ENCODE measurements at regions not wholly inside any gene's neighbourhood (a gene's known extent, or its start where the extent isn't known, plus 50 kb on each side); places are given as distances from the start of the nearest gene placed in this dataset.

- WGBS, 2 donors: 93% methylated on average over 5 of the region's 5 CpGs
Measured at GRCh38 chr5:138665261-138665660, 88.0 kb upstream of the CTNNA1 start.

GRCh38 chr5:138664276-138664943 lies 88.8 kb upstream of the CTNNA1 start:
- no peak overlapping the region for H3K4me3 ChIP-seq (ENCODE audit: low read depth, poor library complexity, severe bottlenecking)
- TF ChIP-seq CTCF (IDR thresholded peaks at IDR 0.05) (no peak), POLR2A (IDR thresholded peaks at IDR 0.05) (no peak)
- WGBS, 2 donors: 53 to 55% methylated on average over 9 of the region's 9 CpGs
- peak in 1 of 2 donors; percentile 56 for DNase-seq (ENCODE audit: low spot score in 2 of 2)
- intact Hi-C loops (cut with DNase I; ENCODE audit: low total_unique reads): no loop called here

More at GRCh38 chr5:138665261-138665660, 88.0 kb upstream of the CTNNA1 start:
- TF ChIP-seq CTCF (IDR thresholded peaks at IDR 0.05): no peak
- DNase-seq (ENCODE audit: low spot score in 2 of 2): no peak
- intact Hi-C loops (cut with DNase I; ENCODE audit: low total_unique reads): no loop called here
- no peak overlapping the region for H3K4me3 ChIP-seq (ENCODE audit: low read depth, poor library complexity, severe bottlenecking)

GRCh38 chr5:138663561-138663960 lies 88.4 kb upstream of the HSPA9 start:
- TF ChIP-seq CTCF (IDR thresholded peaks at IDR 0.05) (no peak), POLR2A (IDR thresholded peaks at IDR 0.05) (no peak)
- 42 to 46% methylated on average over 4 of the region's 4 CpGs for WGBS, 2 donors
- H3K4me3 ChIP-seq (ENCODE audit: low read depth, poor library complexity, severe bottlenecking): no peak overlapping the region
- intact Hi-C loops (cut with DNase I; ENCODE audit: low total_unique reads): no loop called here
- no peak for DNase-seq (ENCODE audit: low spot score in 2 of 2)

GRCh38 chr5:138663009-138663408 lies 87.8 kb upstream of the HSPA9 start:
- peak in 1 of 2 donors; percentile 72 for DNase-seq (ENCODE audit: low spot score in 2 of 2)
- TF ChIP-seq CTCF (IDR thresholded peaks at IDR 0.05) (no peak), POLR2A (IDR thresholded peaks at IDR 0.05) (no peak)
- intact Hi-C loops (cut with DNase I; ENCODE audit: low total_unique reads): no loop called here
- no peak overlapping the region for H3K4me3 ChIP-seq (ENCODE audit: low read depth, poor library complexity, severe bottlenecking)
- WGBS, 2 donors: 27 to 36% methylated on average over 5 of the region's 5 CpGs

- TF ChIP-seq CTCF (IDR thresholded peaks at IDR 0.05): no peak
- TF ChIP-seq POLR2A (IDR thresholded peaks at IDR 0.05): no peak
- no peak overlapping the region for H3K4me3 ChIP-seq (ENCODE audit: low read depth, poor library complexity, severe bottlenecking)
- DNase-seq (ENCODE audit: low spot score in 2 of 2): peak in 1 of 2 donors; percentile 60
- 77 to 83% methylated on average over 6 of the region's 6 CpGs for WGBS, 2 donors
- intact Hi-C loops (cut with DNase I; ENCODE audit: low total_unique reads): no loop called here
Measured at GRCh38 chr5:138662599-138662998, 87.4 kb upstream of the HSPA9 start.

- H3K4me3 ChIP-seq (ENCODE audit: low read depth, poor library complexity, severe bottlenecking): no peak overlapping the region
- intact Hi-C loops (cut with DNase I; ENCODE audit: low total_unique reads): no loop called here
- WGBS, 2 donors: 25 to 33% methylated on average over 5 of the region's 5 CpGs
- DNase-seq (ENCODE audit: low spot score in 2 of 2): no peak
- TF ChIP-seq CTCF (IDR thresholded peaks at IDR 0.05): no peak
- no peak for TF ChIP-seq POLR2A (IDR thresholded peaks at IDR 0.05)
Measured at GRCh38 chr5:138661991-138662434, 86.8 kb upstream of the HSPA9 start.

Data from lower leg skin (tissue), 4 donors.